HL-60 (cell line): ENCODE measurements at regions not wholly inside any gene's neighbourhood (a gene's known extent, or its start where the extent isn't known, plus 50 kb on each side); places are given as distances from the start of the nearest gene placed in this dataset.

Experiments used
- CTCF ChIP-seq: IDR thresholded peaks from one replicate; pipeline ENCODE4 v1.5.1; 2011; ENCODE audit warnings: low read length, control low read depth, inconsistent platforms; ENCODE audit not compliant: insufficient read depth
- POLR2AphosphoS5 ChIP-seq: IDR thresholded peaks from 2 replicates; pipeline ENCODE4 v1.6.1; 2012; ENCODE audit warnings: low read depth
- REST ChIP-seq: IDR thresholded peaks from 2 replicates; pipeline ENCODE4 v1.6.1; 2012; ENCODE audit warnings: low read depth; ENCODE audit not compliant: insufficient replicate concordance
- SPI1 ChIP-seq: IDR thresholded peaks from 2 replicates; pipeline ENCODE4 v1.6.1; 2012; ENCODE audit warnings: low read depth, mild to moderate bottlenecking, borderline replicate concordance

GRCh38 chr6:74939151-74939708 lies 266.6 kb downstream of the COL12A1 start:
- no peak for TF ChIP-seq REST
- no peak for TF ChIP-seq CTCF
- no peak for TF ChIP-seq POLR2AphosphoS5
- TF ChIP-seq SPI1, result no peak
